Calu3 (cell line): ENCODE measurements at regions not wholly inside any gene's neighbourhood (a gene's known extent, or its start where the extent isn't known, plus 50 kb on each side); places are given as distances from the start of the nearest gene placed in this dataset.

Experiments
- BruUV-seq: library from RNA; stranded (reverse); fragments of 400-500 nt; replicated peaks from 2 replicates; lab custom pipeline; 2021; lab: Mats Ljungman, UMichigan
- CTCF ChIA-PET: fragments of 300-600 bp; sonication (Branson Sonifier 250); formaldehyde crosslinking; loops from one replicate; lab custom pipeline; 2022; ENCODE audit warnings: antibody characterized with exemption; lab: Charles Lee
- DNase-seq: peaks from one replicate; pipeline ENCODE4 v3.0.0; 2022
- H3K27ac Mint-ChIP-seq: one replicate; pipeline ENCODE4 v1.8.0; 2022; ENCODE audit warnings: mixed read lengths; ENCODE audit not compliant: unreplicated experiment
- H3K27me3 Mint-ChIP-seq: one replicate; pipeline ENCODE4 v1.8.0; 2022; ENCODE audit warnings: mixed read lengths; ENCODE audit not compliant: unreplicated experiment
- H3K36me3 Mint-ChIP-seq: one replicate; pipeline ENCODE4 v1.8.0; 2022; ENCODE audit warnings: mild to moderate bottlenecking, moderate library complexity, mixed read lengths; ENCODE audit not compliant: insufficient read depth, unreplicated experiment
- H3K4me1 Mint-ChIP-seq: one replicate; pipeline ENCODE4 v1.8.0; 2022; ENCODE audit warnings: mild to moderate bottlenecking, low read depth, mixed read lengths; ENCODE audit not compliant: unreplicated experiment
- H3K4me3 Mint-ChIP-seq: one replicate; pipeline ENCODE4 v1.8.0; 2022; ENCODE audit warnings: mild to moderate bottlenecking, low read depth, moderate library complexity, mixed read lengths; ENCODE audit not compliant: unreplicated experiment
- H3K9me3 Mint-ChIP-seq: one replicate; pipeline ENCODE4 v1.8.0; 2022; ENCODE audit warnings: low read depth, mixed read lengths; ENCODE audit not compliant: unreplicated experiment
- CTCF ChIP-seq: fragments of 200-600 bp; IDR thresholded peaks from one replicate; pipeline ENCODE4 v1.8.0; 2022; ENCODE audit warnings: antibody characterized with exemption; ENCODE audit not compliant: unreplicated experiment
- intact Hi-C: fragments of 100-400 bp; cut with micrococcal nuclease; formaldehyde crosslinking; loops from one replicate; pipeline ENCODE4 v1.10.0; 2022; ENCODE audit not compliant: unreplicated experiment

GRCh38 chr6:105608711-105609374 lies 206.0 kb upstream of the PREP start:
- peaks cover 3% of the 10 kb centered on the region for H3K9me3 Mint-ChIP-seq
- CTCF ChIA-PET: no interaction called here
- TF ChIP-seq CTCF: no peak
- no TSS peak for BruUV-seq
- H3K4me1 Mint-ChIP-seq: peaks cover 27% of the 10 kb centered on the region
- no peaks in the 10 kb centered on the region for H3K36me3 Mint-ChIP-seq
- intact Hi-C loops: no loop called here
- H3K4me3 Mint-ChIP-seq: no peak overlapping the region
- DNase-seq: no peak
- H3K27ac Mint-ChIP-seq: no peak overlapping the region
- H3K27me3 Mint-ChIP-seq: no peaks in the 10 kb centered on the region

GRCh38 chr6:105607636-105608621 lies 205.0 kb upstream of the PREP start:
- intact Hi-C loops: no loop called here
- Mint-ChIP-seq H3K4me3 (no peak overlapping the region), H3K9me3 (peaks cover 3% of the 10 kb centered on the region), H3K4me1 (peaks cover 27% of the 10 kb centered on the region), H3K27me3 (no peaks in the 10 kb centered on the region), H3K27ac (no peak overlapping the region), H3K36me3 (no peaks in the 10 kb centered on the region)
- CTCF ChIA-PET: no interaction called here
- no peak for DNase-seq
- no TSS peak for BruUV-seq
- no peak for TF ChIP-seq CTCF

GRCh38 chr6:105606831-105607463 lies 204.1 kb upstream of the PREP start:
- CTCF ChIA-PET: no interaction called here
- intact Hi-C loops: no loop called here
- Mint-ChIP-seq H3K27me3 (no peaks in the 10 kb centered on the region), H3K4me1 (peaks cover 27% of the 10 kb centered on the region), H3K9me3 (peaks cover 3% of the 10 kb centered on the region), H3K27ac (peak overlapping the region; percentile 36), H3K36me3 (no peaks in the 10 kb centered on the region), H3K4me3 (no peak overlapping the region)
- DNase-seq: no peak
- no TSS peak for BruUV-seq
- no peak for TF ChIP-seq CTCF

- H3K36me3 Mint-ChIP-seq: no peaks in the 10 kb centered on the region
- no peaks in the 10 kb centered on the region for H3K27me3 Mint-ChIP-seq
- H3K27ac Mint-ChIP-seq: no peak overlapping the region
- TF ChIP-seq CTCF: no peak
- H3K4me1 Mint-ChIP-seq: peaks cover 36% of the 10 kb centered on the region
- CTCF ChIA-PET: no interaction called here
- no peak for DNase-seq
- BruUV-seq: no TSS peak
- no peak overlapping the region for H3K4me3 Mint-ChIP-seq
- H3K9me3 Mint-ChIP-seq: peaks cover 3% of the 10 kb centered on the region
- intact Hi-C loops: no loop called here
Measured at GRCh38 chr6:105604587-105604884, 201.7 kb upstream of the PREP start.
